GM23248 (cell line): ENCODE measurements at regions not wholly inside any gene's neighbourhood (a gene's known extent, or its start where the extent isn't known, plus 50 kb on each side); places are given as distances from the start of the nearest gene placed in this dataset.

ENCODE experiments used
- EZH2 ChIP-seq: fragments of 200-600 bp; sonication (generic); IDR thresholded peaks from 2 replicates; pipeline ENCODE4 v1.6.1; 2018; ENCODE audit warnings: antibody characterized with exemption, mild to moderate bottlenecking; ENCODE audit not compliant: insufficient read depth, poor library complexity, severe bottlenecking
- EZH2phosphoT487 ChIP-seq: fragments of 200-600 bp; sonication (generic); IDR thresholded peaks from 2 replicates; pipeline ENCODE4 v1.6.1; 2018; ENCODE audit warnings: antibody characterized with exemption, moderate library complexity, mild to moderate bottlenecking, low read depth; ENCODE audit not compliant: insufficient read depth

DNA sequence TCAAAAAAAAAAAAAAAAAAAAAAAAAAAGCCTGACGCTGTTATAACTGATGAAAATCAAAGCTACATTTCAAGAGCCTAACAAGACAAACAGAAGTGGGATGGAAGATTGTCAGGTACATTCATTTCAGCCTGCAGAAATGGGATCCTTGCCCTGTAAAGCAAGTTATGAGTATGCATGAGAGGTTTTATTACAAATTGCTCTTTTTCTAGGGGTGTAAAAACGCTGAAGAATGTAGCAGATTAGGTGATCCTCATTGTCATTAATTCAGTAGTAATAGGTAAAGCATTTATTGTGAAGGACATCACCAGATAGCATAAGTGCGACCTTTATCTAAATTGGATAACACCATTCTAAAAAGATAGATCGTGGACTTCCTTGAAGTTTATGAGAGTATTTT lies 208.3 kb downstream of the KCNJ2 start:
- TF ChIP-seq EZH2phosphoT487, result no peak
- TF ChIP-seq EZH2, result no peak
